ENCODE measurements at regions not wholly inside any gene's neighbourhood (a gene's known extent, or its start where the extent isn't known, plus 50 kb on each side); places are given as distances from the start of the nearest gene placed in this dataset.

GRCh38 chr2:116716444-116716843 is 1098.0 kb upstream of the DDX18 start:
- H3K9me3 ChIP-seq (ENCODE audit: control insufficient read depth, insufficient read depth, low read depth, low read length) = 0 out of 2 replicates have a peak, but pooled peaks cover 3% of the 10 kb centered on the region
- no peak overlapping the region for H3K9ac ChIP-seq (ENCODE audit: low read length)
- H3K27me3 ChIP-seq (ENCODE audit: control insufficient read depth, insufficient read depth, low read length) = no peaks in the 10 kb centered on the region
- no peak overlapping the region for H3K4me3 ChIP-seq (ENCODE audit: low read depth, low read length)
- H3K27ac ChIP-seq (ENCODE audit: low read depth, low read length) = no peak overlapping the region
- H3K36me3 ChIP-seq (ENCODE audit: control insufficient read depth, insufficient read depth, low read length) = no peaks in the 10 kb centered on the region
- no peaks in the 10 kb centered on the region for H3K4me1 ChIP-seq (ENCODE audit: control insufficient read depth, insufficient read depth, low read length)

- peaks cover 8% of the 10 kb centered on the region for H3K9me3 ChIP-seq (ENCODE audit: control insufficient read depth, insufficient read depth, low read depth, low read length)
- H3K27me3 ChIP-seq (ENCODE audit: control insufficient read depth, insufficient read depth, low read length) = no peaks in the 10 kb centered on the region
- H3K4me3 ChIP-seq (ENCODE audit: low read depth, low read length) = no peak overlapping the region
- H3K9ac ChIP-seq (ENCODE audit: low read length) = no peak overlapping the region
- no peaks in the 10 kb centered on the region for H3K4me1 ChIP-seq (ENCODE audit: control insufficient read depth, insufficient read depth, low read length)
- no peaks in the 10 kb centered on the region for H3K36me3 ChIP-seq (ENCODE audit: control insufficient read depth, insufficient read depth, low read length)
- no peak overlapping the region for H3K27ac ChIP-seq (ENCODE audit: low read depth, low read length)
These were observed 1096.7 kb upstream of the DDX18 start for GRCh38 chr2:116717832-116718231.

- H3K9me3 ChIP-seq (ENCODE audit: control insufficient read depth, insufficient read depth, low read depth, low read length) = peaks cover 14% of the 10 kb centered on the region
- H3K9ac ChIP-seq (ENCODE audit: low read length) = no peak overlapping the region
- H3K27me3 ChIP-seq (ENCODE audit: control insufficient read depth, insufficient read depth, low read length) = no peaks in the 10 kb centered on the region
- no peak overlapping the region for H3K27ac ChIP-seq (ENCODE audit: low read depth, low read length)
- no peaks in the 10 kb centered on the region for H3K4me1 ChIP-seq (ENCODE audit: control insufficient read depth, insufficient read depth, low read length)
- H3K36me3 ChIP-seq (ENCODE audit: control insufficient read depth, insufficient read depth, low read length) = no peaks in the 10 kb centered on the region
- no peak overlapping the region for H3K4me3 ChIP-seq (ENCODE audit: low read depth, low read length)
These were observed 1096.0 kb upstream of the DDX18 start for GRCh38 chr2:116718451-116718850.

GRCh38 chr2:116719836-116720235 is 1094.7 kb upstream of the DDX18 start:
- Histone ChIP-seq H3K27ac (ENCODE audit: low read depth, low read length) (no peak overlapping the region), H3K36me3 (ENCODE audit: control insufficient read depth, insufficient read depth, low read length) (no peaks in the 10 kb centered on the region), H3K9me3 (ENCODE audit: control insufficient read depth, insufficient read depth, low read depth, low read length) (peaks cover 14% of the 10 kb centered on the region), H3K9ac (ENCODE audit: low read length) (no peak overlapping the region), H3K27me3 (ENCODE audit: control insufficient read depth, insufficient read depth, low read length) (no peaks in the 10 kb centered on the region), H3K4me3 (ENCODE audit: low read depth, low read length) (no peak overlapping the region), H3K4me1 (ENCODE audit: control insufficient read depth, insufficient read depth, low read length) (no peaks in the 10 kb centered on the region)

GRCh38 chr2:116724550-116724949 is 1089.9 kb upstream of the DDX18 start:
- H3K9ac ChIP-seq (ENCODE audit: low read length) = no peak overlapping the region
- H3K36me3 ChIP-seq (ENCODE audit: control insufficient read depth, insufficient read depth, low read length) = no peaks in the 10 kb centered on the region
- H3K4me3 ChIP-seq (ENCODE audit: low read depth, low read length) = no peak overlapping the region
- no peaks in the 10 kb centered on the region for H3K4me1 ChIP-seq (ENCODE audit: control insufficient read depth, insufficient read depth, low read length)
- H3K27me3 ChIP-seq (ENCODE audit: control insufficient read depth, insufficient read depth, low read length) = no peaks in the 10 kb centered on the region
- H3K9me3 ChIP-seq (ENCODE audit: control insufficient read depth, insufficient read depth, low read depth, low read length) = peaks cover 14% of the 10 kb centered on the region
- no peak overlapping the region for H3K27ac ChIP-seq (ENCODE audit: low read depth, low read length)

- Histone ChIP-seq H3K27ac (ENCODE audit: low read depth, low read length) (no peak overlapping the region), H3K4me3 (ENCODE audit: low read depth, low read length) (no peak overlapping the region), H3K27me3 (ENCODE audit: control insufficient read depth, insufficient read depth, low read length) (no peaks in the 10 kb centered on the region), H3K9ac (ENCODE audit: low read length) (no peak overlapping the region), H3K4me1 (ENCODE audit: control insufficient read depth, insufficient read depth, low read length) (0 out of 2 replicates have a peak, but pooled peaks cover 5% of the 10 kb centered on the region), H3K9me3 (ENCODE audit: control insufficient read depth, insufficient read depth, low read depth, low read length) (no peaks in the 10 kb centered on the region), H3K36me3 (ENCODE audit: control insufficient read depth, insufficient read depth, low read length) (no peaks in the 10 kb centered on the region)
These were observed 1082.2 kb upstream of the DDX18 start for GRCh38 chr2:116732322-116732721.

GRCh38 chr2:116733699-116734098 is 1080.8 kb upstream of the DDX18 start:
- no peak overlapping the region for H3K4me3 ChIP-seq (ENCODE audit: low read depth, low read length)
- H3K9ac ChIP-seq (ENCODE audit: low read length) = no peak overlapping the region
- no peaks in the 10 kb centered on the region for H3K36me3 ChIP-seq (ENCODE audit: control insufficient read depth, insufficient read depth, low read length)
- no peak overlapping the region for H3K27ac ChIP-seq (ENCODE audit: low read depth, low read length)
- H3K4me1 ChIP-seq (ENCODE audit: control insufficient read depth, insufficient read depth, low read length) = 0 out of 2 replicates have a peak, but pooled peaks cover 5% of the 10 kb centered on the region
- no peaks in the 10 kb centered on the region for H3K27me3 ChIP-seq (ENCODE audit: control insufficient read depth, insufficient read depth, low read length)
- H3K9me3 ChIP-seq (ENCODE audit: control insufficient read depth, insufficient read depth, low read depth, low read length) = no peaks in the 10 kb centered on the region

- no peaks in the 10 kb centered on the region for H3K27me3 ChIP-seq (ENCODE audit: control insufficient read depth, insufficient read depth, low read length)
These were observed 1076.5 kb upstream of the DDX18 start for GRCh38 chr2:116737951-116738350.

GRCh38 chr2:116747103-116747502 is 1067.4 kb upstream of the DDX18 start:
- Histone ChIP-seq H3K27me3 (ENCODE audit: control insufficient read depth, insufficient read depth, low read length) (no peaks in the 10 kb centered on the region), H3K4me1 (ENCODE audit: control insufficient read depth, insufficient read depth, low read length) (no peaks in the 10 kb centered on the region), H3K27ac (ENCODE audit: low read depth, low read length) (no peak overlapping the region), H3K9me3 (ENCODE audit: control insufficient read depth, insufficient read depth, low read depth, low read length) (no peaks in the 10 kb centered on the region), H3K36me3 (ENCODE audit: control insufficient read depth, insufficient read depth, low read length) (no peaks in the 10 kb centered on the region), H3K4me3 (ENCODE audit: low read depth, low read length) (no peak overlapping the region), H3K9ac (ENCODE audit: low read length) (no peak overlapping the region)

More at GRCh38 chr2:116737951-116738350, 1076.5 kb upstream of the DDX18 start:
- H3K9me3 ChIP-seq (ENCODE audit: control insufficient read depth, insufficient read depth, low read depth, low read length) = no peaks in the 10 kb centered on the region
- no peak overlapping the region for H3K27ac ChIP-seq (ENCODE audit: low read depth, low read length)
- H3K9ac ChIP-seq (ENCODE audit: low read length) = no peak overlapping the region
- H3K4me1 ChIP-seq (ENCODE audit: control insufficient read depth, insufficient read depth, low read length) = no peaks in the 10 kb centered on the region
- H3K36me3 ChIP-seq (ENCODE audit: control insufficient read depth, insufficient read depth, low read length) = no peaks in the 10 kb centered on the region
- no peak overlapping the region for H3K4me3 ChIP-seq (ENCODE audit: low read depth, low read length)

- H3K9ac ChIP-seq (ENCODE audit: low read length) = no peak overlapping the region
- no peak overlapping the region for H3K27ac ChIP-seq (ENCODE audit: low read depth, low read length)
- no peaks in the 10 kb centered on the region for H3K9me3 ChIP-seq (ENCODE audit: control insufficient read depth, insufficient read depth, low read depth, low read length)
- peaks cover 12% of the 10 kb centered on the region for H3K4me1 ChIP-seq (ENCODE audit: control insufficient read depth, insufficient read depth, low read length)
- no peak overlapping the region for H3K4me3 ChIP-seq (ENCODE audit: low read depth, low read length)
- H3K36me3 ChIP-seq (ENCODE audit: control insufficient read depth, insufficient read depth, low read length) = no peaks in the 10 kb centered on the region
- no peaks in the 10 kb centered on the region for H3K27me3 ChIP-seq (ENCODE audit: control insufficient read depth, insufficient read depth, low read length)
These were observed 1064.5 kb upstream of the DDX18 start for GRCh38 chr2:116749994-116750393.

GRCh38 chr2:116754381-116755101 is 1060.0 kb upstream of the DDX18 start:
- H3K27me3 ChIP-seq (ENCODE audit: control insufficient read depth, insufficient read depth, low read length) = no peaks in the 10 kb centered on the region
- H3K36me3 ChIP-seq (ENCODE audit: control insufficient read depth, insufficient read depth, low read length) = no peaks in the 10 kb centered on the region
- peaks cover 17% of the 10 kb centered on the region for H3K4me1 ChIP-seq (ENCODE audit: control insufficient read depth, insufficient read depth, low read length)
- no peak overlapping the region for H3K9ac ChIP-seq (ENCODE audit: low read length)
- H3K27ac ChIP-seq (ENCODE audit: low read depth, low read length) = peak overlapping the region; percentile 31; the same call in 1 of the 2 replicates
- no peaks in the 10 kb centered on the region for H3K9me3 ChIP-seq (ENCODE audit: control insufficient read depth, insufficient read depth, low read depth, low read length)
- H3K4me3 ChIP-seq (ENCODE audit: low read depth, low read length) = peak overlapping the region; percentile 10; the same call in 1 of the 2 replicates

Measured in HUES6 (cell line).